ENCODE measurements at regions not wholly inside any gene's neighbourhood (a gene's known extent, or its start where the extent isn't known, plus 50 kb on each side); places are given as distances from the start of the nearest gene placed in this dataset.

- BruUV-seq (replicated peaks): no TSS peak
- RAD21 ChIA-PET (ENCODE audit: unreplicated experiment): no interaction called here
- peak; percentile 60 for ATAC-seq
- POLR2A ChIA-PET: no interaction called here
- CTCF ChIA-PET: no interaction called here
- H3K9ac ChIP-seq (ENCODE audit: control insufficient read depth, insufficient read depth, low read length): no peak overlapping the region
- 82% methylated on average over 3 of the region's 3 CpGs for WGBS (ENCODE audit: insufficient coverage, insufficient replicate concordance, low lambda C conversion rate, missing lambda C conversion rate)
- SMC1A ChIA-PET (ENCODE audit: uncharacterized antibody, unreplicated experiment): interaction anchor here (1.4 kb wide), 1 partner anchor 11 kb away, joined by 3 read pairs; no protein-coding TSS in a partner anchor
- H2AFZ ChIP-seq (ENCODE audit: control insufficient read depth, low read depth, low read length): no peak overlapping the region
- no peaks in the 10 kb centered on the region for H3K9me3 ChIP-seq (replicated peaks; ENCODE audit: control insufficient read depth, insufficient read depth, low read length)
- no peak overlapping the region for H3K4me3 ChIP-seq
- no peaks in the 10 kb centered on the region for H3K79me2 ChIP-seq (ENCODE audit: control insufficient read depth, insufficient read depth, low read length)
- FAIRE-seq: no peak
- in situ Hi-C loops (cut with MboI): no loop called here
- no peaks in the 10 kb centered on the region for H3K36me3 ChIP-seq (ENCODE audit: control insufficient read depth in 2 of 2, insufficient read depth in 2 of 2, low read length in 1 of 2)
- DNase-seq (ENCODE audit: low read depth, low spot score): no peak
- H3K27ac ChIP-seq (ENCODE audit: control insufficient read depth, insufficient read depth): no peak overlapping the region
- H3K4me1 ChIP-seq (ENCODE audit: control insufficient read depth, insufficient read depth, low read length): no peaks in the 10 kb centered on the region
- H3K4me2 ChIP-seq (ENCODE audit: control insufficient read depth, insufficient read depth): no peak overlapping the region
- intact Hi-C loops (cut with micrococcal nuclease; ENCODE audit: unreplicated experiment): no loop called here
- no peaks in the 10 kb centered on the region for H4K20me1 ChIP-seq (ENCODE audit: control insufficient read depth, insufficient read depth)
- no peaks in the 10 kb centered on the region for H3K27me3 ChIP-seq (replicated peaks in 1 of 2; ENCODE audit: control insufficient read depth in 2 of 2, insufficient read depth in 2 of 2, low read length in 1 of 2)
- no peak for TF ChIP-seq CREM (IDR thresholded peaks at IDR 0.05; ENCODE audit: low read depth)
- no peak for TF ChIP-seq ZNF207 (IDR thresholded peaks at IDR 0.05; ENCODE audit: borderline replicate concordance)
- no peak for TF ChIP-seq SUPT20H (IDR thresholded peaks at IDR 0.05; ENCODE audit: borderline replicate concordance, control insufficient read depth, low read depth, low read length)
- no peak for TF ChIP-seq CEBPZ (IDR thresholded peaks at IDR 0.05; ENCODE audit: low read depth, low read length)
- TF ChIP-seq GABPA (IDR thresholded peaks at IDR 0.05; ENCODE audit: low read depth): no peak
- TF ChIP-seq CTCF (IDR thresholded peaks at IDR 0.05 in 2 of 3, conservative IDR thresholded peaks at IDR 0.05 in 1 of 3; ENCODE audit: control insufficient read depth in 2 of 3, extremely low read depth in 1 of 3, insufficient read depth in 1 of 3, low read depth in 3 of 3, low read length in 3 of 3): 0 out of 6 replicates have a peak, but pooled peaks of 1 of the 3 experiments have one; percentile 11
- no peak for TF ChIP-seq RUNX3 (IDR thresholded peaks at IDR 0.05; ENCODE audit: low read length)
Observed at GRCh38 chr4:138063581-138063980, 178.6 kb downstream of the SLC7A11 start.

All from GM12878 (cell line).